Upper lobe of left lung (tissue), 4 donors: ENCODE measurements at regions not wholly inside any gene's neighbourhood (a gene's known extent, or its start where the extent isn't known, plus 50 kb on each side); places are given as distances from the start of the nearest gene placed in this dataset.
"Not testable (repeated sequence)": the region's sequence is repeated elsewhere in the genome, so short reads cannot be mapped to it uniquely, and the experiment has no call there.

ENCODE experiments used
- EP300 ChIP-seq, 4 donors: sonication (generic); formaldehyde crosslinking; IDR thresholded peaks; one replicate each; pipeline ENCODE4 v1.5.1; 2017; ENCODE audit warnings: antibody characterized with exemption in 4 of 4, control low read depth in 2 of 4
- POLR2A ChIP-seq, 4 donors: fragments of 450-650 bp; IDR thresholded peaks; one replicate each; pipeline ENCODE4 v1.5.1; 2016 to 2017; ENCODE audit warnings: antibody characterized with exemption in 4 of 4, mild to moderate bottlenecking in 2 of 4
- POLR2AphosphoS5 ChIP-seq, 2 donors: sonication (generic); formaldehyde crosslinking; IDR thresholded peaks; one replicate each; pipeline ENCODE4 v1.5.1; 2017; ENCODE audit warnings: antibody characterized with exemption in 2 of 2
- TF ChIP-seq, protein P1 (sequence below), 6 experiments: fragments of 450-650 bp in 4 of 6; fragments of 200-600 bp in 2 of 6; sonication (generic) in 2 of 6; IDR thresholded peaks; one replicate each; pipeline ENCODE4 v1.5.1; 2016 to 2019; ENCODE audit warnings: antibody characterized with exemption in 6 of 6

- TF ChIP-seq, protein P1, sequence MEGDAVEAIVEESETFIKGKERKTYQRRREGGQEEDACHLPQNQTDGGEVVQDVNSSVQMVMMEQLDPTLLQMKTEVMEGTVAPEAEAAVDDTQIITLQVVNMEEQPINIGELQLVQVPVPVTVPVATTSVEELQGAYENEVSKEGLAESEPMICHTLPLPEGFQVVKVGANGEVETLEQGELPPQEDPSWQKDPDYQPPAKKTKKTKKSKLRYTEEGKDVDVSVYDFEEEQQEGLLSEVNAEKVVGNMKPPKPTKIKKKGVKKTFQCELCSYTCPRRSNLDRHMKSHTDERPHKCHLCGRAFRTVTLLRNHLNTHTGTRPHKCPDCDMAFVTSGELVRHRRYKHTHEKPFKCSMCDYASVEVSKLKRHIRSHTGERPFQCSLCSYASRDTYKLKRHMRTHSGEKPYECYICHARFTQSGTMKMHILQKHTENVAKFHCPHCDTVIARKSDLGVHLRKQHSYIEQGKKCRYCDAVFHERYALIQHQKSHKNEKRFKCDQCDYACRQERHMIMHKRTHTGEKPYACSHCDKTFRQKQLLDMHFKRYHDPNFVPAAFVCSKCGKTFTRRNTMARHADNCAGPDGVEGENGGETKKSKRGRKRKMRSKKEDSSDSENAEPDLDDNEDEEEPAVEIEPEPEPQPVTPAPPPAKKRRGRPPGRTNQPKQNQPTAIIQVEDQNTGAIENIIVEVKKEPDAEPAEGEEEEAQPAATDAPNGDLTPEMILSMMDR (IDR thresholded peaks at IDR 0.05): not testable (repeated sequence)
- not testable (repeated sequence) for TF ChIP-seq EP300, POLR2AphosphoS5, POLR2A (IDR thresholded peaks at IDR 0.05)
Measured at GRCh38 chr1:121081625-121082199, 102.4 kb downstream of the FAM72B start.
